GM18907 (cell line): ENCODE measurements at regions not wholly inside any gene's neighbourhood (a gene's known extent, or its start where the extent isn't known, plus 50 kb on each side); places are given as distances from the start of the nearest gene placed in this dataset.

Experiments used
- ATAC-seq: cut with Tn5 transposase; IDR thresholded peaks from one replicate; pipeline ENCODE4 v1.9.1; 2021; ENCODE audit warnings: mild to moderate bottlenecking, moderate library complexity; ENCODE audit not compliant: unreplicated experiment

- ATAC-seq = no peak
These were observed 318.6 kb downstream of the ZSWIM6 start for GRCh38 chr5:61650661-61651060.

- ATAC-seq = no peak
These were observed 319.1 kb downstream of the ZSWIM6 start for GRCh38 chr5:61651195-61651594.

GRCh38 chr5:61652916-61653315 is 320.9 kb downstream of the ZSWIM6 start:
- ATAC-seq = no peak

- no peak for ATAC-seq
These were observed 321.9 kb downstream of the ZSWIM6 start for GRCh38 chr5:61653807-61654580.

- ATAC-seq = no peak
These were observed 322.8 kb downstream of the ZSWIM6 start for GRCh38 chr5:61654876-61655275.

GRCh38 chr5:61657010-61657409 is 325.0 kb downstream of the ZSWIM6 start:
- no peak for ATAC-seq

- no peak for ATAC-seq
These were observed 325.6 kb downstream of the ZSWIM6 start for GRCh38 chr5:61657686-61658085.

- peak; percentile 90 for ATAC-seq
These were observed 326.5 kb downstream of the ZSWIM6 start for GRCh38 chr5:61658592-61659008.

GRCh38 chr5:61659221-61659696 is 327.2 kb downstream of the ZSWIM6 start:
- no peak for ATAC-seq

- no peak for ATAC-seq
These were observed 330.6 kb downstream of the ZSWIM6 start for GRCh38 chr5:61662670-61663069.

- ATAC-seq = no peak
These were observed 334.1 kb downstream of the ZSWIM6 start for GRCh38 chr5:61666064-61666621.

- no peak for ATAC-seq
These were observed 335.6 kb downstream of the ZSWIM6 start for GRCh38 chr5:61667525-61668218.

- ATAC-seq = no peak
These were observed 337.5 kb downstream of the ZSWIM6 start for GRCh38 chr5:61669531-61669930.

- ATAC-seq = no peak
These were observed 338.9 kb downstream of the ZSWIM6 start for GRCh38 chr5:61670941-61671340.

GRCh38 chr5:61673007-61673735 is 341.1 kb downstream of the ZSWIM6 start:
- peak; percentile 70 for ATAC-seq

- no peak for ATAC-seq
These were observed 342.3 kb downstream of the ZSWIM6 start for GRCh38 chr5:61674378-61674777.

- no peak for ATAC-seq
These were observed 343.1 kb downstream of the ZSWIM6 start for GRCh38 chr5:61675015-61675692.

GRCh38 chr5:61677220-61677619 is 345.2 kb downstream of the ZSWIM6 start:
- no peak for ATAC-seq

GRCh38 chr5:61678966-61679365 is 346.9 kb downstream of the ZSWIM6 start:
- no peak for ATAC-seq

GRCh38 chr5:61679562-61679961 is 347.5 kb downstream of the ZSWIM6 start:
- ATAC-seq = no peak

- no peak for ATAC-seq
These were observed 348.2 kb downstream of the ZSWIM6 start for GRCh38 chr5:61680247-61680646.
